Esophagus squamous epithelium (tissue), 4 donors: ENCODE measurements at regions not wholly inside any gene's neighbourhood (a gene's known extent, or its start where the extent isn't known, plus 50 kb on each side); places are given as distances from the start of the nearest gene placed in this dataset.

ENCODE experiments used
- POLR2A ChIP-seq, 4 donors: fragments of 450-650 bp; IDR thresholded peaks; one replicate each; pipeline ENCODE4 v1.6.1; 2017; ENCODE audit warnings: antibody characterized with exemption in 4 of 4, mild to moderate bottlenecking in 4 of 4, moderate library complexity in 3 of 4
- TF ChIP-seq, protein P1 (sequence below), 6 experiments: fragments of 450-650 bp in 4 of 6; fragments of 200-600 bp in 2 of 6; sonication (generic) in 2 of 6; IDR thresholded peaks; one replicate each; pipeline ENCODE4 v1.5.1; 2016 to 2019; ENCODE audit warnings: antibody characterized with exemption in 6 of 6, mild to moderate bottlenecking in 4 of 6, moderate library complexity in 4 of 6

DNA sequence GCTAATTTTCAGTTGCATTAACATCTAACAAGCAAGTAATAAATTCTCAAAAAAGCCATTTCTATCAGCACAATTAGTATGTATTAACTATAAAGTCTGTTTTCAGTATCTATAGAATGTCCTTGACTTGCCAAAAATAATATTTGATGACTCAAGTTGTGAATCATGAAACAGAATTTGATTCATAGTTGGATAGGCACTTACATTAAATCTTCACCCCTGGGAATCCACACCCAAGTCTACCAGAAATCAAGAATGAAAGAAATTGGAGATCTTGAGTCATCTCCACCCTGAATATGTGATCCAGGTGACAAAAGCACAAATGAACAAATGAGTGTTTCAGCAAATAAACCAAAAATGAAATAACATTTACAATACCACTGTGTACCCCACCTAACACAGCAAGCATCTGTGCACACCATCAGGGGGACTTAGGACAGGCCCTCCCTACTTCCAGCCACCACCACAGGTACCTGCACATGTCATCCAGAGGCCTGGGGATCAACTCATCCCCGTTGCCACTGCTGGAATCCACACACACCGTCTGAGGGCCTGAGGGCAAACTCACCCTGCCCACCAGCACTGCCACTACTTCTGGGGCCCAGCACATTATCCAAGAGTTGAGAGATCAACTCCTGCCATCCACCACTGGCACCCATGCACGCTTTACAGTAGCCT is 160.1 kb downstream of the MTERF1 start:
- TF ChIP-seq, protein P1, sequence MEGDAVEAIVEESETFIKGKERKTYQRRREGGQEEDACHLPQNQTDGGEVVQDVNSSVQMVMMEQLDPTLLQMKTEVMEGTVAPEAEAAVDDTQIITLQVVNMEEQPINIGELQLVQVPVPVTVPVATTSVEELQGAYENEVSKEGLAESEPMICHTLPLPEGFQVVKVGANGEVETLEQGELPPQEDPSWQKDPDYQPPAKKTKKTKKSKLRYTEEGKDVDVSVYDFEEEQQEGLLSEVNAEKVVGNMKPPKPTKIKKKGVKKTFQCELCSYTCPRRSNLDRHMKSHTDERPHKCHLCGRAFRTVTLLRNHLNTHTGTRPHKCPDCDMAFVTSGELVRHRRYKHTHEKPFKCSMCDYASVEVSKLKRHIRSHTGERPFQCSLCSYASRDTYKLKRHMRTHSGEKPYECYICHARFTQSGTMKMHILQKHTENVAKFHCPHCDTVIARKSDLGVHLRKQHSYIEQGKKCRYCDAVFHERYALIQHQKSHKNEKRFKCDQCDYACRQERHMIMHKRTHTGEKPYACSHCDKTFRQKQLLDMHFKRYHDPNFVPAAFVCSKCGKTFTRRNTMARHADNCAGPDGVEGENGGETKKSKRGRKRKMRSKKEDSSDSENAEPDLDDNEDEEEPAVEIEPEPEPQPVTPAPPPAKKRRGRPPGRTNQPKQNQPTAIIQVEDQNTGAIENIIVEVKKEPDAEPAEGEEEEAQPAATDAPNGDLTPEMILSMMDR (IDR thresholded peaks at IDR 0.05), result no peak
- TF ChIP-seq POLR2A (IDR thresholded peaks at IDR 0.05), result no peak
